Fibroblast of lung (primary cell): ENCODE measurements at regions not wholly inside any gene's neighbourhood (a gene's known extent, or its start where the extent isn't known, plus 50 kb on each side); places are given as distances from the start of the nearest gene placed in this dataset.
"Not testable (repeated sequence)": the region's sequence is repeated elsewhere in the genome, so short reads cannot be mapped to it uniquely, and the experiment has no call there.

ENCODE experiments used
- DNase-seq, 2 donors: peaks; one replicate each; pipeline versions ENCODE4 v3.0.0 to v3.0.0-alpha.2; 2010; ENCODE audit warnings: low read depth in 2 of 2
- H2AFZ ChIP-seq: 2 replicates; pipeline ENCODE4 v1.5.1; 2012; ENCODE audit warnings: low read length, control low read depth, inconsistent platforms
- H3K27ac ChIP-seq: 2 replicates; pipeline ENCODE4 v1.5.1; 2011; ENCODE audit warnings: low read length, control low read depth; ENCODE audit not compliant: insufficient read depth
- H3K27me3 ChIP-seq: 2 replicates; pipeline ENCODE4 v1.5.1; 2011; ENCODE audit warnings: mild to moderate bottlenecking, low read length; ENCODE audit not compliant: control insufficient read depth, insufficient read depth
- H3K36me3 ChIP-seq: 2 replicates; pipeline ENCODE4 v1.5.1; 2011; ENCODE audit warnings: low read length; ENCODE audit not compliant: control insufficient read depth, insufficient read depth
- H3K4me1 ChIP-seq: 2 replicates; pipeline ENCODE4 v1.5.1; 2011; ENCODE audit warnings: low read length; ENCODE audit not compliant: control insufficient read depth, insufficient read depth; ENCODE audit errors: extremely low read depth
- H3K4me2 ChIP-seq: 2 replicates; pipeline ENCODE4 v1.5.1; 2011; ENCODE audit warnings: low read length, control low read depth; ENCODE audit not compliant: insufficient read depth; ENCODE audit errors: extremely low read depth
- H3K4me3 ChIP-seq, 4 experiments: fragments of 200-600 bp in 1 of 4; sonication (generic) in 1 of 4; replicated peaks in 1 of 4; 2 replicates each; pipeline ENCODE4 v1.5.1; 2011 to 2016; ENCODE audit warnings: low read length in 4 of 4, low read depth in 3 of 4, mild to moderate bottlenecking in 3 of 4, control low read depth in 2 of 4, inconsistent platforms in 1 of 4, mixed read lengths in 1 of 4; ENCODE audit not compliant: insufficient read depth in 1 of 4; ENCODE audit errors: control extremely low read depth in 1 of 4
- H3K79me2 ChIP-seq: 2 replicates; pipeline ENCODE4 v1.5.1; 2012; ENCODE audit warnings: mild to moderate bottlenecking, low read length, inconsistent platforms; ENCODE audit not compliant: control insufficient read depth, insufficient read depth
- H3K9ac ChIP-seq: 2 replicates; pipeline ENCODE4 v1.5.1; 2011; ENCODE audit warnings: mild to moderate bottlenecking, low read length, control low read depth; ENCODE audit not compliant: insufficient read depth
- H3K9me3 ChIP-seq: 2 replicates; pipeline ENCODE4 v1.5.1; 2012; ENCODE audit warnings: low read depth, low read length; ENCODE audit not compliant: control insufficient read depth, insufficient read depth
- H4K20me1 ChIP-seq: 2 replicates; pipeline ENCODE4 v1.5.1; 2011; ENCODE audit warnings: low read length; ENCODE audit not compliant: control insufficient read depth, insufficient read depth; ENCODE audit errors: extremely low read depth
- EZH2 ChIP-seq: IDR thresholded peaks from 2 replicates; pipeline ENCODE4 v1.5.1; 2012; ENCODE audit warnings: low read length, control low read depth, mild to moderate bottlenecking; ENCODE audit errors: missing control alignments
- TF ChIP-seq, protein P1 (sequence below), 2 donors: IDR thresholded peaks in 1 of 2; conservative IDR thresholded peaks in 1 of 2; 1 replicate in 1 of 2; 2 replicates in 1 of 2; pipeline ENCODE4 v1.5.1; 2011 to 2012; ENCODE audit warnings: low read length in 2 of 2, control low read depth in 1 of 2, inconsistent platforms in 1 of 2, low read depth in 1 of 2, mild to moderate bottlenecking in 1 of 2

DNA sequence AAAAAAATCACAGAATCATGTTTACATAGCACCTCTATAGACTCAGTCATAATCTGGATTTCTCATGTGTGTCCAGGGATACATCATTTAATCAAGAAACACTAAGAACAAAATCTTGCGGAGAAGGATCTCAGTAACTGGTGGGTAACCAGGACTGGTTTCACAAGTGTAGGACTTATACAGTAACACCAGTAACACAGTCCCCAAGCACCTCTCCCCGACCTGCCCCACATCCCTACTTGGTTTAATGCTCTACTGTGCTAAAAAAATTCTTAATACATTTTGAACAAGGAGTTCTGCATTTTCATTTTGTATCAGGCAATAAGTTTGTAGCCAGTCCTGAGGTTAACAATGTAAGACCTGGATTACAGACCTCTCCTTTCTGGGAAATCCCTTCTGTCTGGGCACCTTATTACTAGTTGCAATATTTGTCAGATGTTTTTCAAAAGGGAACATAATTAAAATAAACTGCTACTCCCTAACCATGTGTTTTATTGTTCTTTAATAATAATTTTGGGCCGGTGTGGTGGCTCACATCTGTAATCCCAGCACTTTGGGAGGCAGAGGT lies 57.6 kb upstream of the BBX start:
- Histone ChIP-seq H3K27me3 (peaks cover 4% of the 10 kb centered on the region), H3K27ac (no peak overlapping the region), H3K4me2 (no peak overlapping the region), H2AFZ (no peak overlapping the region), H4K20me1 (no peaks in the 10 kb centered on the region), H3K4me3 (no peak overlapping the region), H3K36me3 (no peaks in the 10 kb centered on the region), H3K79me2 (no peaks in the 10 kb centered on the region), H3K9me3 (no peaks in the 10 kb centered on the region), H3K9ac (no peak overlapping the region), H3K4me1 (no peaks in the 10 kb centered on the region)
- TF ChIP-seq EZH2 = no peak
- TF ChIP-seq, protein P1, sequence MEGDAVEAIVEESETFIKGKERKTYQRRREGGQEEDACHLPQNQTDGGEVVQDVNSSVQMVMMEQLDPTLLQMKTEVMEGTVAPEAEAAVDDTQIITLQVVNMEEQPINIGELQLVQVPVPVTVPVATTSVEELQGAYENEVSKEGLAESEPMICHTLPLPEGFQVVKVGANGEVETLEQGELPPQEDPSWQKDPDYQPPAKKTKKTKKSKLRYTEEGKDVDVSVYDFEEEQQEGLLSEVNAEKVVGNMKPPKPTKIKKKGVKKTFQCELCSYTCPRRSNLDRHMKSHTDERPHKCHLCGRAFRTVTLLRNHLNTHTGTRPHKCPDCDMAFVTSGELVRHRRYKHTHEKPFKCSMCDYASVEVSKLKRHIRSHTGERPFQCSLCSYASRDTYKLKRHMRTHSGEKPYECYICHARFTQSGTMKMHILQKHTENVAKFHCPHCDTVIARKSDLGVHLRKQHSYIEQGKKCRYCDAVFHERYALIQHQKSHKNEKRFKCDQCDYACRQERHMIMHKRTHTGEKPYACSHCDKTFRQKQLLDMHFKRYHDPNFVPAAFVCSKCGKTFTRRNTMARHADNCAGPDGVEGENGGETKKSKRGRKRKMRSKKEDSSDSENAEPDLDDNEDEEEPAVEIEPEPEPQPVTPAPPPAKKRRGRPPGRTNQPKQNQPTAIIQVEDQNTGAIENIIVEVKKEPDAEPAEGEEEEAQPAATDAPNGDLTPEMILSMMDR (conservative IDR thresholded peaks at IDR 0.05 in 1 of 2, IDR thresholded peaks at IDR 0.05 in 1 of 2; ENCODE audit: low read depth in 1 of 2, low read length in 2 of 2) = no peak
- no peak for DNase-seq

DNA sequence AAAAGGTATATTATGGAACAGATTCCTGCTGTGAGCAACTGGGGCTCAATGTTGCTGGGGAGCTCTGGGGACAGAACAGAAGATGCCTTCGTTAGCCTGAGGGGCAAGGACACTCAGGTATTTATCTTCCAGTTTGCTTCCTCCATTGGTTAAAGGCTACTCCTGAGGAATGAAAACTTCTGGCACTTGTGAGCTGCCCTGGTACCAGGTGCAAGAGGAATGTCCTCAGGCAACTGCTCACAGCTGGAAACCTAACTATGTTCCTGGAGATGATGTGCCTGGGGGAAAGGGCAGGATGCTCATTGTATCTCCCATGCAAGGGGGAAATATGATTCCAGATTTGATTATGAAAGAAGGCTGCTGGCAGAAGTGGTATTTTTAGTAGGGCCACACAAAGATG lies 54.0 kb upstream of the BBX start:
- Histone ChIP-seq H4K20me1 (no peaks in the 10 kb centered on the region), H3K4me1 (no peaks in the 10 kb centered on the region), H3K9ac (no peak overlapping the region), H2AFZ (no peak overlapping the region), H3K9me3 (no peaks in the 10 kb centered on the region), H3K4me2 (no peak overlapping the region), H3K4me3 (no peak overlapping the region), H3K27ac (no peak overlapping the region), H3K36me3 (no peaks in the 10 kb centered on the region), H3K79me2 (no peaks in the 10 kb centered on the region), H3K27me3 (peaks cover 4% of the 10 kb centered on the region)
- no peak for DNase-seq
- TF ChIP-seq, protein P1 (conservative IDR thresholded peaks at IDR 0.05 in 1 of 2, IDR thresholded peaks at IDR 0.05 in 1 of 2; ENCODE audit: low read depth in 1 of 2, low read length in 2 of 2) = no peak
- no peak for TF ChIP-seq EZH2

DNA sequence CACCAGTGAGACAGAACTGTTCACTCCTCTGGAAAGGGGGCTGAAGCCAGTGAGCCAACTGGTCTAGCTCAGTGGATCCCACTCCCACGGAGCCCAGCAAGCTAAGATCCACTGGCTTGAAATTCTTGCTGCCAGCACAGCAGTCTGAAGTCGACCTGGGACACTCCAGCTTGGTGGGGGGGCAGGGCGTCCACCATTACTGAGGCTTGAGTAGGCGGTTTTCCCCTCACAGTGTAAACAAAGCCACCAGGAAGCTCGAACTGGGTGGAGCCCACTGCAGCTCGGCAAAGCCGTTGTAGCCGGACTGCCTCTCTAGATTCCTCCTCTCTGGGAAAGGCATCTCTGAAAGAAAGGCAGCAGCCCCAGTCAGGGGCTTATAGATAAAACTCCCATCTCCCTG lies 52.3 kb upstream of the BBX start:
- not testable (repeated sequence) for H3K4me3 ChIP-seq, DNase-seq

More for the DNA sequence above, 52.3 kb upstream of the BBX start:
- H3K4me1 ChIP-seq, H3K36me3 ChIP-seq, H2AFZ ChIP-seq, H3K79me2 ChIP-seq, H3K27me3 ChIP-seq, H3K9me3 ChIP-seq, H4K20me1 ChIP-seq, H3K4me2 ChIP-seq, H3K27ac ChIP-seq, H3K9ac ChIP-seq: not testable (repeated sequence)
